GM18517 (cell line): ENCODE measurements at regions not wholly inside any gene's neighbourhood (a gene's known extent, or its start where the extent isn't known, plus 50 kb on each side); places are given as distances from the start of the nearest gene placed in this dataset.

Experiments used
- ATAC-seq: cut with Tn5 transposase; IDR thresholded peaks from one replicate; pipeline ENCODE4 v1.9.1; 2021; ENCODE audit warnings: mild to moderate bottlenecking, moderate library complexity; ENCODE audit not compliant: unreplicated experiment

- ATAC-seq, result no peak
These were observed 109.2 kb upstream of the RUNX3 start for GRCh38 chr1:25039229-25039628.

- no peak for ATAC-seq
These were observed 108.6 kb upstream of the RUNX3 start for GRCh38 chr1:25038699-25039098.

DNA sequence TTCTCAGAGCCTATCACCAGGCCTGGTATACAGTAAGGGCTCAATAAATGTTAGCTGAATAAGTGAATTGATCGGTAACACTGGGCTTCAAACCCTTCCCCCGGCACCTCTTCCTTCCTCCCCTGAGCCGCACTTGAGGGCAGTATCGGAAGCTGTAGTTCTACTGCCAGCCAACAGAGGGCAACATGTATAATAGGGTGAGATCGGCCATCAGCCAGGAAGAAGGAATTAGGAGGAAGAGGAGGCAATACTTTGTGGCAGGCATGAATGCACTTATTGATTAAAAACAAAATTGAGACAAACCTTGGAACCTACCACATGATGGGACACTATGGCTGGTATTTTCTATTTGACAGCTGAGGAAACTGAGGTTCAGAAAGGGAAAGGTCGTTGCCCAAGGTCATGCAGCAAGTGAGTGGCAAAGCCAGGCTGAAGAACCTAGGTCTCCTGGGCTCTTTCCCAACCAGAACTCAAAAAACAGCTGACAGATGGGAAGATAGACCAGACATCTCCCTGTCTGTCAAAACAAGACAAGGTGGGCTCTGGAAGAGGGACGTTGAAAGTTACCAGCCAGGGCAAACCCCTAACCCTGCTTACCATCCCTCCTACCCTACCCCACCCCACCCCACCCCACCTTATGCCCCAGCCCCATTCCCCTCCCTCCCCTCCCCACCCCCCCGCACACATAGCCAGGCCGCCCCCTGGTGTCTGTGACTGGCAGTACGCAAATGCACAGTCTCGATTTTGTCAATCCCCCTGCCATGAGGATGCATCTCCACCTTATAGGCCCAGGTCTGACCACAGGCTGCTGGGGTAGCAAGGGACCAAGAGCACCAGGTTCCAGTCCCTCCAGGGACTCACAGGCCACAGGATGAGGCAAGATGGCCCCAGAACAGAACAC is 107.3 kb upstream of the RUNX3 start:
- ATAC-seq, result no peak

DNA sequence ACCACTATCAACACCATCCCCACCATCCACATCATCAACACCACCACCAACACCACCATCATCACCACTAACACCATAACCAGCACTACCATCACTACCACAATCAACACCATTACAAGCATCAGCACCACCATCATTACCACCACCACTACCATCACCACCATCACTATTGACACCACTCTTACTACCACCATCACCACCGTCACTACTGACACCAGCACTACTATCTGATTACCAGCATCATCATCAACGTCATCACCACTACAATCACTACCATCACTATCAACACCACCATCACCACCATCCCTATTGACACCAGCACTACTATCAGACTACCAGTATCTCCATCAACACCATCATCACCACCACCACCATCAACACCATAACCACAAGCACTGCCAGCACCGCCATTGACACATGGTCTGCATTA is 106.1 kb upstream of the RUNX3 start:
- ATAC-seq, result no peak

GRCh38 chr1:25035523-25036116 is 105.5 kb upstream of the RUNX3 start:
- no peak for ATAC-seq

GRCh38 chr1:25034736-25035522 is 104.9 kb upstream of the RUNX3 start:
- no peak for ATAC-seq

- ATAC-seq, result no peak
These were observed 104.0 kb upstream of the RUNX3 start for GRCh38 chr1:25033828-25034705.

- no peak for ATAC-seq
These were observed 103.2 kb upstream of the RUNX3 start for GRCh38 chr1:25033030-25033827.

GRCh38 chr1:25031966-25032667 is 102.0 kb upstream of the RUNX3 start:
- ATAC-seq, result peak; percentile 59

DNA sequence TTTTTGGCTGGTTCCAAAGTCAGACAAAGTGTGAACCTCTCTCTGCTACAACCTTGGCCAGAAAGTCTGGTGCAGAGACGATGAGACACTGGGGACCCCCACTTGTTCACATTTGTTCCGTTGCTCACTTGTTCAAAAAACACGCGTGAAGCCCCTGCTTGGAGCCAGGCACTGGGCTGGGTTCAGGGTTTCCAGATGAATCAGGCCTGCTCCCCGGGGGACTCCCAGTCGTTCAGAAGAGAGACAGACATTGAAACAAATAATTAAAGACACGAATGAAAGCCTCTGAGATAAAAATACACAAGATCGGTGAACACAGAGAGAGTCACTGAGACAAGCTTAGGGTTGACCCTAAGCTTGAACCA is 101.5 kb upstream of the RUNX3 start:
- peak; percentile 22 for ATAC-seq

GRCh38 chr1:25030674-25031589 is 100.9 kb upstream of the RUNX3 start:
- ATAC-seq, result no peak

DNA sequence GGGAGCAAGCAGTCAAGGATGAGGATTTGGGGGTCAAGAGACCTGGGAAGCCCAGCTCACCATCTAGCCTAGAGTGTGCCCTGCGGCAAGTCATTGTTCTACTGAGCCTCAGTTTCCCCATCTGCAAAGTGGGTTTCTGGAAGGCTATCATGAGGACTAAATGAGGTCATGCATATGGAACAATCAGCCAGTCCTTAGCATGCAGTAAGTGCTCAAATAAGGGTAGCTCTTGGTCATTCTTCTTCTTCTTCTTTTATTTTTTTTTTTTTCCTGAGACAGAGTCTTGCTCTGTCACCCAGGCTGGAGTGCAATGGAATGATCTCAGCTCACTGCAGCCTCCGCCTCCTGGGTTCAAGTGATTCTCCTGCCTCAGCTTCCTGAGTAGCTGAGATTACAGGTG is 99.9 kb upstream of the RUNX3 start:
- no peak for ATAC-seq

DNA sequence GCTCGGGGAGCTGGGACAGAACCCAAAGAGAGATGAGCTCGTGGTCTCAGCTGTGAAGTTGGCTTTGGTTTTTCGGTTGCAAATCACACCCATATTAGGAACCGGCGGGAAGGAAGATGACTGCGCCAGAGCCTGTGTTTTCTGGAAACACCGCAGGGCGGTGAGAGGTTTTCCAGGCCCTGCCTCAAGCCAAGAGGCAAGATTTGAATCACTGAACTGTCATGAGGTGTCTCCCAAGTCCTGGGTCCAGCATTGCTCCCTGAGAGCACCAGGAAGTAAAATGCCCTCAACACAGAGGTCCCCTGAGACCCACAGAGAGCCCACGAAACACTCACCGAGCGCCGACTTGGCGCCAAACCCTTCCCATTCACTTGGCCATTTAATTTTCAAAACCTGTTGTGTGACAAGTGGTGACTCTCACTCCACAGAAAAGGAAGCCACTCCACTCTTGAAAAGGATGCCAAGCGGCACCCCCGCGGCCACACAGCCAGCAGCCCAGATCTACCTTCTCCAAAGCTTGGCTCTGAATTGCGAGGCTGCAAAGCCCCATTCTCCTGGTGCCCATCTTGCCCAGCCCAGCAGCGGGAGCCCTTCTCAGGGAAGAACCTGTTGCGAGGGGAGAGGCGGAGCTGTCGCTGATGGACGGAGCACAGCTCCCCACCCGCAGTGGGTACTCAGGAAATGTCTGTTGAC is 99.0 kb upstream of the RUNX3 start:
- no peak for ATAC-seq

DNA sequence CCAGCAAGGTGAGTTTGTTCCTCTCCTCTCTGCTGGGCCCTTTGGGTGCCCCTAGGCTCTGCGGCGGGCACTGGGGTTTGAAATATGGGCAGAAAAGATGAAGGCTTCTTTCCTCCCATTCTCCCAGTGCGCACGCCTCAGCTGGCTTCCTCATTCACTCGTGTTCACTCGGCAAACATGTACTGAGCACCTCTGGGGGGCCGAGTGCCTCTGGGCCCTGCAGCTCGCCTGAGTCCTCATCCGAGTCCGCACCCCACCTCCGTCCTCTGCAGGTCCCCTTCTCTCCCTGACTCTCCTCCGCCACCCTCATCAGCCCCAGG is 98.5 kb upstream of the RUNX3 start:
- ATAC-seq, result no peak

DNA sequence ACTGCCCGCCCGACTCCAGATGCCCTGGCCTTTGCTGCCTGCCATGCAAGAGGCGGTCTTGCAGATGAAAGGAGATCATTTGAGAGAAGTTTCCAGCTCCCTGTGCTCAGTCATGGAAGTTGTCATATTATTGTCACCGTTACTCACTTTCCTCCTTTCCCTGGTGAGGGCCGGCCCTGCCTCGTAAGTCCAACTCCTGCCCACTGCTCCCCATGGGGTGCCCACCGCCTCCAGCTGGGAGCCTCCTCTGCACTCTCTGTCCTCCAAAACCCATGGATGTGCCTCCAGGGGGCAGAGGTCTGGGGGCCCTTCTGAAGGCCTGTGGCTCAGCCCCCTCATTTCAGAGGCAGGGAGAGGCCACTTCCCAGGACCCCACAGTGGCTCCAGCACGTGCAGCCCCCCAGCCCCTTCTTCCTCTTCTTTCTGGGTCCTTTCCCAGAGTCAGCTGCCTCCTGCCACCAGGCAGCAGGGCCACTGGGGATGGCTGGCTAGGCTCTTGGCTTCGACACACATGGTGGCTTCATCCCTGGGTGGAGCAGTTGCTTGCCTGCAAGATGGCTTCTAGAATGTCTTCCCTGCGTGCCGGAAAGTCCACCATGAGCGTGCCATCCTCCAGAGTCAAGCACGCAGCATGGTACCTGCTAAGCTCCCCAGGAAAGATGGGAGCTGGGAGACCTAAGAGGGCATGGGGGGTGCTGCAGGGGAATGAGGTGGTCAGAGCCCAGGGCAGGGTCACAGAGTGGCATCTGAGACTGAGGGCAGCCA is 97.9 kb upstream of the RUNX3 start:
- no peak for ATAC-seq

DNA sequence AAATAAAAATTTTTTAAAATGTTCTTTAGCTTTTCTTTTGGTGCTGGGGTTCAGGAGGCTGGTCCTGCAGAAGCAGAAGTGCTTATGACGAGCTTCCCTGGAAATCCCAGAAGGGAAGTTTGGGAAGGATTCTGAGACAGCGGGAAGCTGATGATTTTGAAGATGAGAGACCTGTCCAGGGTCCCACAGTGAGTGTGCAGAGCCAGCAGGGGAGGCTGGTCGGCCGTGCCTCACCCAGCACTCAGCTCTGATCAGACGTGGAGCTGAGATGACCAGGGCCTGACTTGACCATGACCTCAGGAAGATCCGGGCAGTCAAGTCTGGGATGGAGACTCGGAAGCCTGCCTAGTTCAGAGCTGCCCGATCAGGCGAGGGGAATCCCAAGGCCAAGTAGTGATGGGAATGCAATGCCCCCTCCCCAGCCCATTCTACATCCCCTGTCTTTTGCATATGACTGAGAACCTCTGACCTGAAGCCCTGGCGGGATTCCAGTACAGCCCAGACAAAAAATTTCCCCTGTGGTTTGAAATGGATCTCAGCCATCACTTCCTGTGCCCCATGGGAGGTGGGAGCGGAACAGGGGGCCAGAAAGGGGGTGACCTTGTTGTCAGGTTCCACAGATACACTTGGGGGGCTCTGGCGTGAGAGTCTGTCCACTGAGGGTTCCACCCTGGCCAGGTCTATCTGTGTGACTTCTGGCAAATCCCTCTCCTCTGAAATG is 96.8 kb upstream of the RUNX3 start:
- ATAC-seq, result no peak
